GM12864 (cell line): ENCODE measurements at regions not wholly inside any gene's neighbourhood (a gene's known extent, or its start where the extent isn't known, plus 50 kb on each side); places are given as distances from the start of the nearest gene placed in this dataset.

Experiments
- DNase-seq: peaks from one replicate; pipeline ENCODE4 v3.0.0-alpha.2; 2011; ENCODE audit warnings: low read depth
- H3K4me3 ChIP-seq: 2 replicates; pipeline ENCODE4 v1.5.1; 2011; ENCODE audit warnings: mild to moderate bottlenecking, low read depth, low read length, control low read depth
- TF ChIP-seq, protein P1 (sequence below): IDR thresholded peaks from 2 replicates; pipeline ENCODE4 v1.5.1; 2011; ENCODE audit warnings: low read depth, mild to moderate bottlenecking, moderate library complexity, low read length, control low read depth, inconsistent platforms; ENCODE audit errors: missing control alignments

- DNase-seq: no peak
- TF ChIP-seq, protein P1, sequence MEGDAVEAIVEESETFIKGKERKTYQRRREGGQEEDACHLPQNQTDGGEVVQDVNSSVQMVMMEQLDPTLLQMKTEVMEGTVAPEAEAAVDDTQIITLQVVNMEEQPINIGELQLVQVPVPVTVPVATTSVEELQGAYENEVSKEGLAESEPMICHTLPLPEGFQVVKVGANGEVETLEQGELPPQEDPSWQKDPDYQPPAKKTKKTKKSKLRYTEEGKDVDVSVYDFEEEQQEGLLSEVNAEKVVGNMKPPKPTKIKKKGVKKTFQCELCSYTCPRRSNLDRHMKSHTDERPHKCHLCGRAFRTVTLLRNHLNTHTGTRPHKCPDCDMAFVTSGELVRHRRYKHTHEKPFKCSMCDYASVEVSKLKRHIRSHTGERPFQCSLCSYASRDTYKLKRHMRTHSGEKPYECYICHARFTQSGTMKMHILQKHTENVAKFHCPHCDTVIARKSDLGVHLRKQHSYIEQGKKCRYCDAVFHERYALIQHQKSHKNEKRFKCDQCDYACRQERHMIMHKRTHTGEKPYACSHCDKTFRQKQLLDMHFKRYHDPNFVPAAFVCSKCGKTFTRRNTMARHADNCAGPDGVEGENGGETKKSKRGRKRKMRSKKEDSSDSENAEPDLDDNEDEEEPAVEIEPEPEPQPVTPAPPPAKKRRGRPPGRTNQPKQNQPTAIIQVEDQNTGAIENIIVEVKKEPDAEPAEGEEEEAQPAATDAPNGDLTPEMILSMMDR: no peak
- H3K4me3 ChIP-seq: no peak overlapping the region
Observed at GRCh38 chrX:10102046-10102704, 54.6 kb upstream of the CLCN4 start.

DNA sequence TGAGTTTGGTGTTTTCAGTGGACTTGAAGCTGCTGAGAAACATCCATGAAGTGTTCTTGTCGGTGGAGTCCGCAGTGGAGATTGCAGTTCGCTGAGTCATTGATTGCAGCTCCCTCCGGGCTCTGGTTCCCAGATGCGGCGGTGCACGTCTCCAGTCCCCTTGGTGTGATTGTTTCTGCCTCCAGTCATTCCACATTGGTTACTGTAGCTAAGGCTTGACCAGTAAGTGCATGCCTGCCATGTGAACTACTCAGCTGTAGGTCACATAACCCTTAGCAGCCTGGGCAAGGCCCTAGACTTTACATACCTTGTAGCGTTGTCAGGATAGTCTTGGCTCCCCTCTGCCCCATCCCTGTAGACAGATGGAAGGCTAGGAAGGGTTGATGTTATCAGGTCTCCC lies 53.8 kb upstream of the CLCN4 start:
- H3K4me3 ChIP-seq: no peak overlapping the region
- TF ChIP-seq, protein P1: no peak
- DNase-seq: no peak

- no peak overlapping the region for H3K4me3 ChIP-seq
- TF ChIP-seq, protein P1: no peak
- no peak for DNase-seq
Observed at GRCh38 chrX:10104958-10105658, 51.7 kb upstream of the CLCN4 start.

DNA sequence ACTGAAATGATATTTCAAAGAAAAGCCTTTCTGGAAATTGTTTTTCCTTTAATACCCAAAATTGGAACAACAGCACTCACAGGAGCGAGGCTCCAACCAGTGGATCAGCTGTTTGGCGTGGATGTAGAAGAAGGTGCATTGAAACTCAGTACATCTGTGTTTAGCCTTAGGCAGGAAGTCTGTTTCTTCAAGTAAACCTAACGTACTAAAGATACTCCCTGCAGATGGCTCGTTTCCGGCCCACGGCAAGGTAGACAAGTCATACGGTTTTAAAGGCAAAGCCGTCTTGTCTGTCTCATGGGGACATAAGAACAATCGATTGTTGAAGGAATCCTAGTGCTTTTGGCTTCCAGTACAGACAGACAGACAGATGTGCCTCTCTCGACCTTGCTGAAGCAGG lies 50.0 kb upstream of the CLCN4 start:
- H3K4me3 ChIP-seq: no peak overlapping the region
- TF ChIP-seq, protein P1: no peak
- peak; percentile 71 for DNase-seq
